ENCODE measurements at regions not wholly inside any gene's neighbourhood (a gene's known extent, or its start where the extent isn't known, plus 50 kb on each side); places are given as distances from the start of the nearest gene placed in this dataset.

DNA sequence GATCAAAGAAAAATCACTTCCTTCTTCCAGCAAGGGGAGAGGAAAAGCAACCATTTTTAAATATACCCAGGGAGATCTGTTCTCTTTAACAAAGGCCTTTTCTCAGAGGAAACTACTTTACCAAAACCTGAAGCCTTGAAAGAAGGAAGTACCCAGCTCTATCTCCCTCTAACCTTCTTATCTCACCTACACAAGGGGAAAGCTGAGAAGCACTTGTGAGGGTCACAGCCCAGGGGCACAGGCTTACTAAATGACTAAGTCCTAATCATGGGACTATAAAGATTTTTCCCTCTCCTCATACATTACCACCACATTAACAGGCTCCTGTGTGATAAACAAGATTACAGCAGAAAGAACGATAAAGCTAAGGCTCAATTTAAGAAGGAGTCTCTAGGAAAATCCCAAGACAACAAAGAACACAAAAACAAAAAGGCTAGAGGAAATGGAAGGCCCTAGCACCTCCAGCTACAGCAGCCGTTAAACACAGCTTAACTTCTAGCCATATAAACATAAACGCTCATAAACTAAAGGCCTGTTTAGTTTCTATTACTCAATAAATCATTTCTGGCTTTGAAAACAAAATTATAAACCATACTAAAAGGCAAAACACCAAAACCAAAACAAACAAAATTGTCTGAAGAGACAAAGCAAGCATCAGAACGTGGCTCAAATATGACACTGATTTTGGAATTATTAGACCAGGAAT is 284.9 kb upstream of the ECI2 start:
- no peak for TF ChIP-seq ARNT (IDR thresholded peaks at IDR 0.05)
- TF ChIP-seq ELF4 (IDR thresholded peaks at IDR 0.05): no peak
- TF ChIP-seq ZNF384 (IDR thresholded peaks at IDR 0.05): no peak
- TF ChIP-seq FOXK2 (IDR thresholded peaks at IDR 0.05): no peak
- no peak for TF ChIP-seq BHLHE40 (IDR thresholded peaks at IDR 0.05; ENCODE audit: borderline replicate concordance)
- TF ChIP-seq L3MBTL2 (conservative IDR thresholded peaks at IDR 0.05): no peak
- TF ChIP-seq HDGF (IDR thresholded peaks at IDR 0.05; ENCODE audit: borderline replicate concordance): no peak
- no peak for TF ChIP-seq FOXA1 (IDR thresholded peaks at IDR 0.05)
- TF ChIP-seq TARDBP (IDR thresholded peaks at IDR 0.05): no peak
- TF ChIP-seq FOXM1 (IDR thresholded peaks at IDR 0.05; ENCODE audit: borderline replicate concordance): no peak
- no peak for TF ChIP-seq NFRKB (IDR thresholded peaks at IDR 0.05)
- TF ChIP-seq SP1 (IDR thresholded peaks at IDR 0.05): no peak

Data from HEK293T (cell line).